ENCODE measurements at regions not wholly inside any gene's neighbourhood (a gene's known extent, or its start where the extent isn't known, plus 50 kb on each side); places are given as distances from the start of the nearest gene placed in this dataset.

GRCh38 chr11:79845002-79845709 lies 404.3 kb upstream of the TENM4 start:
- Histone ChIP-seq H3K4me3 (ENCODE audit: low read length in 3 of 3) (no peak overlapping the region), H3K4me1 (ENCODE audit: control insufficient read depth in 3 of 3, insufficient read depth in 3 of 3, low read length in 3 of 3) (no peaks in the 10 kb centered on the region), H3K9ac (ENCODE audit: low read depth in 1 of 3, low read length in 3 of 3) (no peak overlapping the region), H3K36me3 (ENCODE audit: control insufficient read depth in 3 of 3, insufficient read depth in 3 of 3, low read length in 3 of 3) (no peaks in the 10 kb centered on the region), H3K9me3 (ENCODE audit: control insufficient read depth in 3 of 3, low read length in 3 of 3) (no peaks in the 10 kb centered on the region), H3K27me3 (ENCODE audit: control insufficient read depth in 3 of 3, insufficient read depth in 3 of 3, low read length in 3 of 3) (no peaks in the 10 kb centered on the region), H3K27ac (ENCODE audit: low read depth, low read length) (no peak overlapping the region)

DNA sequence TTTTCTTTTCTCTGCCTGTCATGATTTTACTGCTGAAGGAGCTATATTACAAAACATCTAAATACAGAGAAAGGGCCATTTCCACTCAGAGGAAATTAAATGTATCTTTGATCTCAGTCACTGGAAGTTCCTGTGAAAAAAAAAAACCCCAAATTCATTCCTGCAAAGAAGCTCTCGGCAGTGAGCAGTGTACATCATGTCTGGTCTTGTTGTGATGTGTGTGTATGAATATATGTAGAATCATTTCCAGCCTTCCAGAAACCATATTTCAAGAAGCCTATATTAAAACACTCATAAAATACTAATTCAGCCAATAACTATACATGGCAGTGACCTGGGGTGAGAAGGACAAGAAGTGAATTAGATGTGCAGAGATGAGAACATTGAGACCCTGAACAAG lies 393.2 kb upstream of the TENM4 start:
- H3K4me3 ChIP-seq (ENCODE audit: low read length in 3 of 3): no peak overlapping the region
- H3K9ac ChIP-seq (ENCODE audit: low read depth in 1 of 3, low read length in 3 of 3): no peak overlapping the region
- no peaks in the 10 kb centered on the region for H3K36me3 ChIP-seq (ENCODE audit: control insufficient read depth in 3 of 3, insufficient read depth in 3 of 3, low read length in 3 of 3)
- H3K27ac ChIP-seq (ENCODE audit: low read depth, low read length): no peak overlapping the region
- H3K4me1 ChIP-seq (ENCODE audit: control insufficient read depth in 3 of 3, insufficient read depth in 3 of 3, low read length in 3 of 3): no peaks in the 10 kb centered on the region
- H3K9me3 ChIP-seq (ENCODE audit: control insufficient read depth in 3 of 3, low read length in 3 of 3): no peaks in the 10 kb centered on the region
- H3K27me3 ChIP-seq (ENCODE audit: control insufficient read depth in 3 of 3, insufficient read depth in 3 of 3, low read length in 3 of 3): no peaks in the 10 kb centered on the region

DNA sequence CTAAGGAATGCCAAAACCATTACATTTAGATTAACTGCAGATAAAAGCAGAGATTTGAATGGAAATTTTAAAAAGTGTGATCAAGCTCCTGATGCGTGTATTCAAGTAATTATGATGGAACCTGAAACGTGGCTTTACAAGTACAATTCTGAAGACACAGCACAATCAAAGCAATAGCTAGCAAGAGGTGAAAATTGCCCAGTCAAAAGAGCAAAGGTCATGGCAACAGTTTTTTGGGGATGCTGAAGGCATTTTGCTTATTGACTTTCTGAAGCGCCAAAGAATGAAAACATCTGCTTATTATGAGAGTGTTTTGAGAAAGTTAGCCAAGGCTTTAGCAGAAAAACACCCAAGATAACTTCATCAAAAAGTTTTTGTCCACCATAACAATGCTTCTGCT lies 389.6 kb upstream of the TENM4 start:
- Histone ChIP-seq H3K9me3 (ENCODE audit: control insufficient read depth in 3 of 3, low read length in 3 of 3) (no peaks in the 10 kb centered on the region), H3K27ac (ENCODE audit: low read depth, low read length) (no peak overlapping the region), H3K36me3 (ENCODE audit: control insufficient read depth in 3 of 3, insufficient read depth in 3 of 3, low read length in 3 of 3) (no peaks in the 10 kb centered on the region), H3K4me1 (ENCODE audit: control insufficient read depth in 3 of 3, insufficient read depth in 3 of 3, low read length in 3 of 3) (no peaks in the 10 kb centered on the region), H3K9ac (ENCODE audit: low read depth in 1 of 3, low read length in 3 of 3) (no peak overlapping the region), H3K27me3 (ENCODE audit: control insufficient read depth in 3 of 3, insufficient read depth in 3 of 3, low read length in 3 of 3) (no peaks in the 10 kb centered on the region), H3K4me3 (ENCODE audit: low read length in 3 of 3) (no peak overlapping the region)

- no peaks in the 10 kb centered on the region for H3K36me3 ChIP-seq (ENCODE audit: control insufficient read depth in 3 of 3, insufficient read depth in 3 of 3, low read length in 3 of 3)
- H3K27me3 ChIP-seq (ENCODE audit: control insufficient read depth in 3 of 3, insufficient read depth in 3 of 3, low read length in 3 of 3): no peaks in the 10 kb centered on the region
- H3K27ac ChIP-seq (ENCODE audit: low read depth, low read length): no peak overlapping the region
- no peaks in the 10 kb centered on the region for H3K4me1 ChIP-seq (ENCODE audit: control insufficient read depth in 3 of 3, insufficient read depth in 3 of 3, low read length in 3 of 3)
- no peak overlapping the region for H3K9ac ChIP-seq (ENCODE audit: low read depth in 1 of 3, low read length in 3 of 3)
- H3K9me3 ChIP-seq (ENCODE audit: control insufficient read depth in 3 of 3, low read length in 3 of 3): no peaks in the 10 kb centered on the region
- no peak overlapping the region for H3K4me3 ChIP-seq (ENCODE audit: low read length in 3 of 3)
These were observed 389.1 kb upstream of the TENM4 start for GRCh38 chr11:79829891-79830290.

DNA sequence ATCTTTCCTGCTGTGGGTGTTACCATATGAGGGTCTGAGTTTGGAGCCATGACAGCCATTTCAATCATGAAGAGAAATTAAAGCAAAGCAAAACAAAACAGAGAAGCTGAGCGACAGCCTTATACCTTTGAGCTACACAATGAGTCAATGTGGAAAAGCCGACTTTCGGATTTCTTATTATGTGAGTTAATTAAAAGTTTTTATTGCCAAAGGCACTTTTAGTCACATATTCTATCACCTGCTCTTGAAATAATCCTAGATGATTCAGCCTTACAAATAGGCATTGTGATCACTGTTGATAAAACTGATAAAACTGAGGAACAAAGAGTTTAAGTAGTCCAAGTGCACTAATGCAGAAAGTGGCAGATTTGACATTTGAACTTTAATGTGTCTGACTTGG lies 381.9 kb upstream of the TENM4 start:
- Histone ChIP-seq H3K4me1 (ENCODE audit: control insufficient read depth in 3 of 3, insufficient read depth in 3 of 3, low read length in 3 of 3) (no peaks in the 10 kb centered on the region), H3K9me3 (ENCODE audit: control insufficient read depth in 3 of 3, low read length in 3 of 3) (no peaks in the 10 kb centered on the region)

DNA sequence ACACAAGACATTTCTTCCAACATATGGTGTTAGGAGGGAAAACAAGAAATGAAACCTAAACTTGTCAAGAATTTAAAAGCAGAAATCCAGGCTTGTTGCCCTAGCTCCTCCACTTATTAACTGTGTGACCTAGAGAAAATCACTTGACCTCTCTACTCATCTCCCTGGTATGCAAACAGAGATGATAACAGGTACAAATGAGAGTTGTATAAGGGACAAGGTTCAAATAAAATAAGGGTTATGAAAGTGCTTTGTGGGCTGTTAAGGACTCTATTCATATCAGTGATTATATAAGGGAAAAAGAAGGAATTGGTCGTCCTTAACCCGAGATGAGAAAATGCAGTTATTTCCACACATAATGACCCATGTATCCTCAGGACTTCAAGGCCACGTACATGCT lies 372.7 kb upstream of the TENM4 start:
- Histone ChIP-seq H3K27me3 (ENCODE audit: control insufficient read depth in 3 of 3, insufficient read depth in 3 of 3, low read length in 3 of 3) (no peaks in the 10 kb centered on the region), H3K4me1 (ENCODE audit: control insufficient read depth in 3 of 3, insufficient read depth in 3 of 3, low read length in 3 of 3) (no peaks in the 10 kb centered on the region), H3K27ac (ENCODE audit: low read depth, low read length) (no peak overlapping the region), H3K36me3 (ENCODE audit: control insufficient read depth in 3 of 3, insufficient read depth in 3 of 3, low read length in 3 of 3) (no peaks in the 10 kb centered on the region), H3K4me3 (ENCODE audit: low read length in 3 of 3) (no peak overlapping the region), H3K9ac (ENCODE audit: low read depth in 1 of 3, low read length in 3 of 3) (no peak overlapping the region), H3K9me3 (ENCODE audit: control insufficient read depth in 3 of 3, low read length in 3 of 3) (peaks cover 0 to 2% (median 0%) of the 10 kb centered on the region in 3 donors)

More for the DNA sequence above, 381.9 kb upstream of the TENM4 start:
- Histone ChIP-seq H3K9ac (ENCODE audit: low read depth in 1 of 3, low read length in 3 of 3) (no peak overlapping the region), H3K27me3 (ENCODE audit: control insufficient read depth in 3 of 3, insufficient read depth in 3 of 3, low read length in 3 of 3) (no peaks in the 10 kb centered on the region), H3K36me3 (ENCODE audit: control insufficient read depth in 3 of 3, insufficient read depth in 3 of 3, low read length in 3 of 3) (no peaks in the 10 kb centered on the region), H3K4me3 (ENCODE audit: low read length in 3 of 3) (no peak overlapping the region), H3K27ac (ENCODE audit: low read depth, low read length) (no peak overlapping the region)

DNA sequence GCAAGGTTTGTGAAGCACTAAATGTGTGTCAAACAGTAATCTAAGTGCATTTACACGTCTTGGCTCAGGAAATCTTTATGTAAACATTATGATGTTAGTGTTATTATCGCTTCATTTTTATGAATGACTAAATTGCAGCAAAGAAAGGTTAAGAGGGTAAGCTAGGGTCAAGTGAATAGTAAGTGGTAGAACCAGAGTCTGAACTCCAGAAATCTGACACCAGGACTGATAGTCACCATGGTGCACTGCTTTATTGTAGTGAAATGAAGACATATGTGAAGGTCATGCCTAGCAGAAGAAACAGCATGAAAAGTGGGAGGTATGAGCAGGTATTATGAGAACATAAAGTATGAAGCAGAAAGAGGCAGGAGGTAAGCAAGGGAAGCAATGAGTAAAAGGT lies 368.7 kb upstream of the TENM4 start:
- H3K36me3 ChIP-seq (ENCODE audit: control insufficient read depth in 3 of 3, insufficient read depth in 3 of 3, low read length in 3 of 3): no peaks in the 10 kb centered on the region
- no peak overlapping the region for H3K9ac ChIP-seq (ENCODE audit: low read depth in 1 of 3, low read length in 3 of 3)
- no peaks in the 10 kb centered on the region for H3K9me3 ChIP-seq (ENCODE audit: control insufficient read depth in 3 of 3, low read length in 3 of 3)
- no peaks in the 10 kb centered on the region for H3K27me3 ChIP-seq (ENCODE audit: control insufficient read depth in 3 of 3, insufficient read depth in 3 of 3, low read length in 3 of 3)
- no peak overlapping the region for H3K27ac ChIP-seq (ENCODE audit: low read depth, low read length)
- no peak overlapping the region for H3K4me3 ChIP-seq (ENCODE audit: low read length in 3 of 3)
- H3K4me1 ChIP-seq (ENCODE audit: control insufficient read depth in 3 of 3, insufficient read depth in 3 of 3, low read length in 3 of 3): no peaks in the 10 kb centered on the region

GRCh38 chr11:79807506-79807905 lies 366.7 kb upstream of the TENM4 start:
- no peaks in the 10 kb centered on the region for H3K36me3 ChIP-seq (ENCODE audit: control insufficient read depth in 3 of 3, insufficient read depth in 3 of 3, low read length in 3 of 3)
- H3K4me1 ChIP-seq (ENCODE audit: control insufficient read depth in 3 of 3, insufficient read depth in 3 of 3, low read length in 3 of 3): no peaks in the 10 kb centered on the region
- H3K9me3 ChIP-seq (ENCODE audit: control insufficient read depth in 3 of 3, low read length in 3 of 3): no peaks in the 10 kb centered on the region
- no peak overlapping the region for H3K27ac ChIP-seq (ENCODE audit: low read depth, low read length)
- H3K4me3 ChIP-seq (ENCODE audit: low read length in 3 of 3): no peak overlapping the region
- no peaks in the 10 kb centered on the region for H3K27me3 ChIP-seq (ENCODE audit: control insufficient read depth in 3 of 3, insufficient read depth in 3 of 3, low read length in 3 of 3)
- H3K9ac ChIP-seq (ENCODE audit: low read depth in 1 of 3, low read length in 3 of 3): no peak overlapping the region

GRCh38 chr11:79796704-79797103 lies 355.9 kb upstream of the TENM4 start:
- no peak overlapping the region for H3K4me3 ChIP-seq (ENCODE audit: low read length in 3 of 3)
- H3K9ac ChIP-seq (ENCODE audit: low read depth in 1 of 3, low read length in 3 of 3): no peak overlapping the region
- no peak overlapping the region for H3K27ac ChIP-seq (ENCODE audit: low read depth, low read length)
- H3K36me3 ChIP-seq (ENCODE audit: control insufficient read depth in 3 of 3, insufficient read depth in 3 of 3, low read length in 3 of 3): no peaks in the 10 kb centered on the region
- H3K27me3 ChIP-seq (ENCODE audit: control insufficient read depth in 3 of 3, insufficient read depth in 3 of 3, low read length in 3 of 3): no peaks in the 10 kb centered on the region
- H3K9me3 ChIP-seq (ENCODE audit: control insufficient read depth in 3 of 3, low read length in 3 of 3): peaks cover 0 to 5% (median 0%) of the 10 kb centered on the region in 3 donors
- no peaks in the 10 kb centered on the region for H3K4me1 ChIP-seq (ENCODE audit: control insufficient read depth in 3 of 3, insufficient read depth in 3 of 3, low read length in 3 of 3)

DNA sequence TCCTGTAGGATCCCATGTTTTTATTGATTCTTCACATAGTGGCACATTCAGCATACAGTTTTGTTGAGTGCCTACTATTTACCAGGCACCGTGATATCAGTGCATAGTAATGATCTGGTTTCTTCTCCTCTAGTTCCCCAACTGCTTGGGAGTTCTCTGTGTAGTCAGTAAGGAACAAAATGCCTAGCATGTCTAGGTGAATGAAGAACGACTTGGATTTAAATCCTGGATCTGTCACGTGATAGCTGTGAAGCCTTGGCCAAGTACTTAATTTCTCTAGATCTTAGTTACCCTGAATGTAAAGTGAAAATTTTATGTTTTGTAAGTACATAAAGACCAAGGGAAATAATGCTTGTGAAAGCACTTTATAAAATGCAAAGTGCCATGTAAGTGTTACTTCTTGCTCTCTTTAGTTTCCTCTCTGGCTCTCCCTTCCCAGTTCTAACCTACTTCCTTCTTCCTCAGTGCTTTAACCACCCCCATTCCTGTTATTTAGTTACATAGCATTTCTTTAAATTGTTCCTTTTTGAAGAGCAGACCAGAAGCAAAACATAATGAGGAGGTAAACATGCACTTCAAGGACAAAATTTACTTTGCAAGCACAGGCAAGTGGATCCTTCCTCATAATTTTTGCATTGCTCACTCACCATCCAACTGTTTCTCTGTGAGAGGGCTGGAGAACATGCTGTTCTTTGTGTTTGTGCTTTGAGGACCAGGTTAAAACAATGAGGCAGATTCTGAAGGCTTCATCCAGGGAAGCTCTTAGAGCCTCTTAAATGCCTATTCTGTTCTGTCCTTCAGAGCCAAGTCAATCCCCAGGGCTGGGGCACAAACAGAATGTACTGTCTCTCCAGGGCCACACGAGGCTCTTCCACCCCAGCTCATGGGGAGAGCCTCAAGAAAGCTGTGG lies 353.9 kb upstream of the TENM4 start:
- H3K27me3 ChIP-seq (ENCODE audit: control insufficient read depth in 3 of 3, insufficient read depth in 3 of 3, low read length in 3 of 3): no peaks in the 10 kb centered on the region
- no peaks in the 10 kb centered on the region for H3K9me3 ChIP-seq (ENCODE audit: control insufficient read depth in 3 of 3, low read length in 3 of 3)
- H3K4me1 ChIP-seq (ENCODE audit: control insufficient read depth in 3 of 3, insufficient read depth in 3 of 3, low read length in 3 of 3): no peaks in the 10 kb centered on the region
- H3K9ac ChIP-seq (ENCODE audit: low read depth in 1 of 3, low read length in 3 of 3): no peak overlapping the region
- no peak overlapping the region for H3K27ac ChIP-seq (ENCODE audit: low read depth, low read length)
- H3K36me3 ChIP-seq (ENCODE audit: control insufficient read depth in 3 of 3, insufficient read depth in 3 of 3, low read length in 3 of 3): no peaks in the 10 kb centered on the region
- no peak overlapping the region for H3K4me3 ChIP-seq (ENCODE audit: low read length in 3 of 3)
